Endothelial cell of umbilical vein (primary cell): ENCODE measurements at regions not wholly inside any gene's neighbourhood (a gene's known extent, or its start where the extent isn't known, plus 50 kb on each side); places are given as distances from the start of the nearest gene placed in this dataset.

Experiments
- BruUV-seq: library from RNA; stranded (reverse); fragments of 400-500 nt; replicated peaks from 2 replicates; lab custom pipeline; 2021; lab: Mats Ljungman, UMichigan
- CTCF ChIA-PET: fragments of 300-600, 350-600 bp; sonication (Branson Sonifier 250); formaldehyde crosslinking; loops from one replicate; lab custom pipeline; 2021; ENCODE audit warnings: antibody characterized with exemption, inconsistent platforms; lab: Charles Lee
- POLR2A ChIA-PET: fragments of 300-600, 350-600 bp; sonication (Branson Sonifier 250); formaldehyde crosslinking; loops from one replicate; lab custom pipeline; 2021; ENCODE audit warnings: antibody characterized with exemption, inconsistent platforms; lab: Charles Lee
- DNase-seq: peaks from one replicate; pipeline ENCODE4 v3.0.0-alpha.2; 2011; ENCODE audit warnings: low read depth, low spot score
- FAIRE-seq: peaks from 2 replicates; lab custom pipeline; 2011; peaks lifted over from hg19 to GRCh38; lab: Jason Lieb, UNC
- H2AFZ ChIP-seq: 2 replicates; pipeline ENCODE4 v1.6.0; 2012; ENCODE audit warnings: low read depth, low read length, control low read depth, inconsistent platforms
- H3K27ac ChIP-seq: 2 replicates; pipeline ENCODE4 v1.5.1; 2011; ENCODE audit warnings: low read depth, mild to moderate bottlenecking, control low read depth, low read length, moderate library complexity; ENCODE audit not compliant: insufficient read depth
- H3K27me3 ChIP-seq, 2 experiments: 2 replicates each; pipeline versions ENCODE4 v1.6.0 to v1.6.1; 2011; ENCODE audit warnings: low read length in 2 of 2, mixed read lengths in 1 of 2; ENCODE audit not compliant: control insufficient read depth in 2 of 2, insufficient read depth in 2 of 2
- H3K36me3 ChIP-seq, 2 experiments: 2 replicates in 1 of 2; 3 replicates in 1 of 2; pipeline ENCODE4 v1.5.1; 2011; ENCODE audit warnings: low read length in 2 of 2, mild to moderate bottlenecking in 1 of 2, moderate library complexity in 1 of 2; ENCODE audit not compliant: control insufficient read depth in 2 of 2, insufficient read depth in 2 of 2; ENCODE audit errors: extremely low read depth in 1 of 2
- H3K4me1 ChIP-seq: 3 replicates; pipeline ENCODE4 v1.5.1; 2011; ENCODE audit warnings: mild to moderate bottlenecking, low read length; ENCODE audit not compliant: control insufficient read depth, insufficient read depth; ENCODE audit errors: extremely low read depth
- H3K4me2 ChIP-seq: 2 replicates; pipeline ENCODE4 v1.6.1; 2011; ENCODE audit warnings: low read length, control low read depth, mixed read lengths; ENCODE audit not compliant: insufficient read depth
- H3K4me3 ChIP-seq, 3 experiments: fragments of 200-600 bp in 1 of 3; sonication (generic), shearing (Covaris generic) in 1 of 3; replicated peaks in 1 of 3; 2 replicates each; pipeline ENCODE4 v1.5.1; 2011 to 2016; ENCODE audit warnings: control low read depth in 3 of 3, low read length in 3 of 3, mild to moderate bottlenecking in 2 of 3, inconsistent platforms in 1 of 3, low read depth in 1 of 3, moderate library complexity in 1 of 3; ENCODE audit not compliant: insufficient read depth in 1 of 3
- H3K79me2 ChIP-seq: 2 replicates; pipeline ENCODE4 v1.6.0; 2012; ENCODE audit warnings: low read length, inconsistent platforms; ENCODE audit not compliant: control insufficient read depth, insufficient read depth
- H3K9ac ChIP-seq: replicated peaks from 2 replicates; pipeline ENCODE3; 2011; ENCODE audit warnings: low read length, control low read depth; ENCODE audit not compliant: insufficient read depth; ENCODE audit errors: extremely low read depth
- H3K9me1 ChIP-seq: replicated peaks from 3 replicates; pipeline ENCODE4 v1.6.0; 2011; ENCODE audit warnings: mild to moderate bottlenecking, low read length; ENCODE audit not compliant: control insufficient read depth, insufficient read depth; ENCODE audit errors: extremely low read depth
- H3K9me3 ChIP-seq: replicated peaks from 2 replicates; pipeline ENCODE4 v1.5.1; 2012; ENCODE audit warnings: low read length, inconsistent platforms; ENCODE audit not compliant: control insufficient read depth, insufficient read depth
- H4K20me1 ChIP-seq: replicated peaks from 2 replicates; pipeline ENCODE3; 2011; ENCODE audit warnings: mild to moderate bottlenecking, low read length; ENCODE audit not compliant: control insufficient read depth, insufficient read depth; ENCODE audit errors: extremely low read depth
- EZH2 ChIP-seq: IDR thresholded peaks from 2 replicates; pipeline ENCODE4 v1.6.1; 2012; ENCODE audit warnings: borderline replicate concordance, low read depth, mild to moderate bottlenecking, moderate library complexity, low read length, inconsistent platforms; ENCODE audit not compliant: severe bottlenecking
- FOS ChIP-seq: IDR thresholded peaks from 2 replicates; pipeline ENCODE4 v1.6.1; 2011; ENCODE audit warnings: mild to moderate bottlenecking, low read length, moderate library complexity, borderline replicate concordance; ENCODE audit not compliant: insufficient read depth
- GATA2 ChIP-seq: IDR thresholded peaks from 2 replicates; pipeline ENCODE4 v1.7.0; 2011; ENCODE audit warnings: low read depth, mild to moderate bottlenecking, moderate library complexity, mixed read lengths, low read length; ENCODE audit not compliant: insufficient read length, insufficient read depth
- JUN ChIP-seq: IDR thresholded peaks from 2 replicates; pipeline ENCODE4 v1.6.1; 2011; ENCODE audit warnings: borderline replicate concordance, low read depth; ENCODE audit not compliant: insufficient read length, insufficient read depth
- MYC ChIP-seq: IDR thresholded peaks from one replicate; pipeline ENCODE4 v1.6.1; 2011; ENCODE audit warnings: mild to moderate bottlenecking, low read depth, low read length
- POLR2A ChIP-seq: IDR thresholded peaks from 2 replicates; pipeline ENCODE4 v1.6.1; 2012; ENCODE audit warnings: low read depth, mild to moderate bottlenecking, control low read depth, low read length
- POLR2AphosphoS5 ChIP-seq: IDR thresholded peaks from 2 replicates; pipeline ENCODE4 v1.6.1; 2012; ENCODE audit warnings: low read depth, mild to moderate bottlenecking, control low read depth, low read length, moderate library complexity; ENCODE audit not compliant: insufficient read depth
- dilution Hi-C: fragments of 300-500 bp; cut with MboI; formaldehyde crosslinking; loops from one replicate; pipeline ENCODE4 v1.15.0; 2019; ENCODE audit warnings: low sequenced_read_pairs; ENCODE audit not compliant: extremely low pct_ligation_motif_present
- intact Hi-C: fragments of 100-400 bp; cut with micrococcal nuclease; formaldehyde crosslinking; loops from one replicate; pipeline ENCODE4 v1.10.0; 2022
- TF ChIP-seq, protein P1 (sequence below): IDR thresholded peaks from 2 replicates; pipeline ENCODE4 v1.6.1; 2011; ENCODE audit not compliant: insufficient read depth, insufficient read length
- TF ChIP-seq, protein P2 (sequence below), 2 donors: IDR thresholded peaks; 1 replicate in 1 of 2; 2 replicates in 1 of 2; pipeline ENCODE4 v1.5.1; 2011; ENCODE audit warnings: low read length in 2 of 2, mild to moderate bottlenecking in 2 of 2, moderate library complexity in 2 of 2, control low read depth in 1 of 2, inconsistent platforms in 1 of 2, low read depth in 1 of 2; ENCODE audit not compliant: insufficient read depth in 1 of 2; ENCODE audit errors: extremely low read depth in 1 of 2

DNA sequence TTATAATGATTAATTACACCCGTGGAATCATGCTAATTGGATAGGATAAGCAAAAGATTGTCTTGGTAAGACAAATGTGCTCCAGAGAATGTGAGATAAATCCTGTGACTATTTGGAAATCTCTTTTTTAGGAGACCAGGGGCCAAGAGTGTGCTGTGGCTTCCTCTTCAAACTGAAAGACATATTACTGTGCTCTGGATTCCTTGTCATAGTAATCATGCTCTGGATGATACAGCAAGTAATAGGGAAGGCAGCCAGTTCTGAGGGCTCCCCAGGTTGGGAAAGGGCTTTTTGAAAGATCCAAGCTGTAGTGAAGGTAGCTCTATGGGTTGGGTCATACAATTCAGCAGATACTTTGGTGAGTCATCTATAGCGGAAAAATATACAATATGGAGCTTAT lies 600.5 kb downstream of the PCDH18 start:
- dilution Hi-C loops, result no loop called here
- Histone ChIP-seq H3K4me2 (no peak overlapping the region), H3K9me3 (no peaks in the 10 kb centered on the region), H3K4me1 (no peaks in the 10 kb centered on the region), H3K79me2 (no peaks in the 10 kb centered on the region), H3K27me3 (no peaks in the 10 kb centered on the region), H3K4me3 (no peak overlapping the region), H3K9ac (no peak overlapping the region), H3K36me3 (no peaks in the 10 kb centered on the region), H3K9me1 (no peaks in the 10 kb centered on the region), H2AFZ (no peak overlapping the region), H4K20me1 (no peaks in the 10 kb centered on the region), H3K27ac (no peak overlapping the region)
- no peak for DNase-seq
- POLR2A ChIA-PET, result no interaction called here
- CTCF ChIA-PET, result no interaction called here
- no TSS peak for BruUV-seq
- no peak for FAIRE-seq
- TF ChIP-seq GATA2 (no peak), FOS (no peak), JUN (no peak), MYC (no peak), POLR2AphosphoS5 (no peak)
- TF ChIP-seq, protein P1, sequence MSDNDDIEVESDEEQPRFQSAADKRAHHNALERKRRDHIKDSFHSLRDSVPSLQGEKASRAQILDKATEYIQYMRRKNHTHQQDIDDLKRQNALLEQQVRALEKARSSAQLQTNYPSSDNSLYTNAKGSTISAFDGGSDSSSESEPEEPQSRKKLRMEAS, result no peak
- intact Hi-C loops, result no loop called here

DNA sequence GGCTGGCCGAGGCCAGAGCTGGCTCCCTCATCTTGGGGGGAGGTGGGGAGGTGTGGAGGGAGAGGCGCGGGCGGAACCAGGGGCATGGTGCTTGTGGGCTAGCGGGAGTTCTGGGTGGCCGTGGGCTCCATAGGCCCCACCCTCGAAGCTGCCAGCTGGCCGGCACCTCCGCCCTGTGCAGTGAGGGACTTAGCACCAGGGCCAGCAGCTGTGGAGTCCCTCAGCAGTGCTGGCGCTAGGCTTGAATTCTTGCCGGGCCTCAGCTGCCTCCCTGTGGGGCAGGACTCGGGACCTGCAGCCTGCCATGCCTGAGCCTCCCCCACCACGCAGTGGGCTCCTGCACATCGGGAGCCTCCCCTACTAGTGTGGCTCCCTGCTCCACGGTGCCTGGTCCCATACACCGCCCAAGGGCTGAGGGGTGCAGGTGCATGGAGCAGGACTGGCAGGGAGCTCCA lies 603.3 kb downstream of the PCDH18 start:
- no peaks in the 10 kb centered on the region for H4K20me1 ChIP-seq
- CTCF ChIA-PET, result no interaction called here
- no peaks in the 10 kb centered on the region for H3K79me2 ChIP-seq
- H3K9me1 ChIP-seq, result no peaks in the 10 kb centered on the region
- no peak overlapping the region for H3K27ac ChIP-seq
- intact Hi-C loops (no loop called here), dilution Hi-C loops (no loop called here)
- H2AFZ ChIP-seq, result no peak overlapping the region
- no peak overlapping the region for H3K4me3 ChIP-seq
- no peaks in the 10 kb centered on the region for H3K9me3 ChIP-seq
- POLR2A ChIA-PET, result no interaction called here
- no peaks in the 10 kb centered on the region for H3K27me3 ChIP-seq
- BruUV-seq, result no TSS peak
- H3K4me2 ChIP-seq, result no peak overlapping the region
- no peak for DNase-seq
- no peaks in the 10 kb centered on the region for H3K36me3 ChIP-seq
- no peak for TF ChIP-seq EZH2
- TF ChIP-seq GATA2, result no peak
- TF ChIP-seq, protein P2, sequence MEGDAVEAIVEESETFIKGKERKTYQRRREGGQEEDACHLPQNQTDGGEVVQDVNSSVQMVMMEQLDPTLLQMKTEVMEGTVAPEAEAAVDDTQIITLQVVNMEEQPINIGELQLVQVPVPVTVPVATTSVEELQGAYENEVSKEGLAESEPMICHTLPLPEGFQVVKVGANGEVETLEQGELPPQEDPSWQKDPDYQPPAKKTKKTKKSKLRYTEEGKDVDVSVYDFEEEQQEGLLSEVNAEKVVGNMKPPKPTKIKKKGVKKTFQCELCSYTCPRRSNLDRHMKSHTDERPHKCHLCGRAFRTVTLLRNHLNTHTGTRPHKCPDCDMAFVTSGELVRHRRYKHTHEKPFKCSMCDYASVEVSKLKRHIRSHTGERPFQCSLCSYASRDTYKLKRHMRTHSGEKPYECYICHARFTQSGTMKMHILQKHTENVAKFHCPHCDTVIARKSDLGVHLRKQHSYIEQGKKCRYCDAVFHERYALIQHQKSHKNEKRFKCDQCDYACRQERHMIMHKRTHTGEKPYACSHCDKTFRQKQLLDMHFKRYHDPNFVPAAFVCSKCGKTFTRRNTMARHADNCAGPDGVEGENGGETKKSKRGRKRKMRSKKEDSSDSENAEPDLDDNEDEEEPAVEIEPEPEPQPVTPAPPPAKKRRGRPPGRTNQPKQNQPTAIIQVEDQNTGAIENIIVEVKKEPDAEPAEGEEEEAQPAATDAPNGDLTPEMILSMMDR (IDR thresholded peaks at IDR 0.05; ENCODE audit: extremely low read depth in 1 of 2, insufficient read depth in 1 of 2, low read depth in 1 of 2, low read length in 2 of 2), result no peak
- TF ChIP-seq JUN, result no peak
- TF ChIP-seq, protein P1, result no peak
- TF ChIP-seq POLR2A, result no peak
- TF ChIP-seq POLR2AphosphoS5, result no peak
- no peak for TF ChIP-seq MYC
- no peak for TF ChIP-seq FOS
- no peak for FAIRE-seq
- H3K9ac ChIP-seq, result no peak overlapping the region
- no peaks in the 10 kb centered on the region for H3K4me1 ChIP-seq
